ENCODE measurements at regions not wholly inside any gene's neighbourhood (a gene's known extent, or its start where the extent isn't known, plus 50 kb on each side); places are given as distances from the start of the nearest gene placed in this dataset.
"Not testable (repeated sequence)": the region's sequence is repeated elsewhere in the genome, so short reads cannot be mapped to it uniquely, and the experiment has no call there.

DNA sequence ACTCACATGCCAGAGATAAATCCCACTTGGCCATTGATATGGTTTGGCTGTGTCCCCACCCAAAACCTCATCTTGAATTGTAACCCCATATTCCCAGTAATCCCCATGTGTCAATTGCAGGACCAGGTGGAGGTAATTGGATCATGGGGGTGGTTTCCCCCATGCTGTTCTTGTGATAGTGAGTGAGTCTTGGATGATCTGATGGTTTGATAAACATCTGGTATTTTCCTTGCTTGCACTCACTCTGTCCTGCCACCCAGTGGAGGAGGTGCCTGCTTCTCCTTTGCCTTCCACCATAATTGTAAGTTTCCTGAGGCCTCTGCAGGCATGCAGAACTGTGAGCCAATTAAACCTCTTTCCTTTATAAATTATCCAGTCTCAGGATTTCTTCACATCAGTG, 50.4 kb upstream of the B3GAT2 start:
- not testable (repeated sequence) for DNase-seq

DNA sequence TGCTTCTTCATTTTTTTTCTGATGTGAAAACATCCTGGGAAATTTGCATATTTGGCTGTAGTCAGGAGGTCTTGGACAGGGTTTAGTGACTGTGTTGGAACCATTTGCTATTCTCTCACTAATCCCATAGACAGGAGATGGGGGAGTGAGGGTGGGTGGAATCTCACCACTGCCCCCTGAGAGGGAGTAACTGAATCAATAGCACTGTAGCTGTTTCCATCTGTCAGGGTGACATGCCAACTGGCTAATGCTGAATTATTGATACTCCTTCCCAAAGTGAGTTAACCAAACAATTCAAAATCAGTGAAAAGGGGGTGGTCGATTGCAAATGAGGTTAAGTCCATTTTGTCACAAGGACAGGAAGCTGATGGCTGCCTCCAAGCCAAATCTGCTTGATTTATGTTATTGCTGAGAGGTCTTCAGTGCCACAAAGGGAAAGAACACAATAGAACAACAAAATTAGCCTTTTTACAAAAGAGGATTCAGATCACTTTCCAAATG, 55.1 kb upstream of the B3GAT2 start:
- no peak for DNase-seq

DNA sequence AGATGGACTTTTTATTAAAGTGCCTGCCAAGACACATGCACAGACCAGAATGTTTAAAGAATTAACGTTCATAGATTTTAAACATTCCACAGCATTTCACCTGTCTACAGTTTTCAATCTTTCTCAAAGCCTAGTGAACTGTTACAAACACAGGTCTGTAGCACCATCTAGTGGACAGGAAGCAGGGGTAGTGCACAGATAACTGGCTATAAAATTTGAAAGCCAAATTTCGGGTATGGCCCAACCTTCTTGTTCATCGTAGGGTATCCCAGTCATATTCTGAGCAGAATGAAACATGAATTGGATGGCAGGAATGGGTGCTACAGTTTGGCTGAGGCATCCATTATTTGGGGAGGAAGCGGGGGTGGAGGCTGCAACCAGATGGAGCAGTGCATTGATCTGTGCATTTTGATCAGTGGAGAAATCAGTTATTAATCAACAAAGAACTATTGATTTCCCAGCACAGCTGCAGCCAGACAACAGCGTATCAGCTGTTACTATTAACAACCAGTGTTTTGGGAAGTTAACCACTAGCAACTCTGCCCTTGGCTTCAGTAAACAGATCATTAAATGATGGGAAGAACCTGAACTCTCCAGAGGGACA, 56.1 kb upstream of the B3GAT2 start:
- DNase-seq = peak; percentile 74

DNA sequence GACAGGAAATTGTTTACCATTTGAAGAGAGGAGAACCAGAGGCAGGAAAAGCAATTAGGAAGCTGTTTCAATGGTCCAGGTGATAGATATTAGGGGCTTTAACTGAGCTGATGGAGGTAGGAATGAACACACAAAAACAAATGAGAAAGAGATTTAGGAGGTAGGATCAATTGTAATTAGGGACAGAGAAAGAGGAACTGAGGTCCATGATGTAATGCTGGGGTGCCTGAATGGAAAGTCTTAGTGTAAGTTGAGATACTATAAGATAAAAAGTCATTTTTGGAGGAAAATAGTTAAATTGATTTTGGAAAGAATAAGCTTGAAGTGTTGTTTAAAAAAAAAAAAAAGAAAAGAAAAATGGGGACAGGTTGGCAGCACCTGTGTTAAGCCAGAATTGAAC, 58.5 kb upstream of the B3GAT2 start:
- DNase-seq = peak; percentile 18

DNA sequence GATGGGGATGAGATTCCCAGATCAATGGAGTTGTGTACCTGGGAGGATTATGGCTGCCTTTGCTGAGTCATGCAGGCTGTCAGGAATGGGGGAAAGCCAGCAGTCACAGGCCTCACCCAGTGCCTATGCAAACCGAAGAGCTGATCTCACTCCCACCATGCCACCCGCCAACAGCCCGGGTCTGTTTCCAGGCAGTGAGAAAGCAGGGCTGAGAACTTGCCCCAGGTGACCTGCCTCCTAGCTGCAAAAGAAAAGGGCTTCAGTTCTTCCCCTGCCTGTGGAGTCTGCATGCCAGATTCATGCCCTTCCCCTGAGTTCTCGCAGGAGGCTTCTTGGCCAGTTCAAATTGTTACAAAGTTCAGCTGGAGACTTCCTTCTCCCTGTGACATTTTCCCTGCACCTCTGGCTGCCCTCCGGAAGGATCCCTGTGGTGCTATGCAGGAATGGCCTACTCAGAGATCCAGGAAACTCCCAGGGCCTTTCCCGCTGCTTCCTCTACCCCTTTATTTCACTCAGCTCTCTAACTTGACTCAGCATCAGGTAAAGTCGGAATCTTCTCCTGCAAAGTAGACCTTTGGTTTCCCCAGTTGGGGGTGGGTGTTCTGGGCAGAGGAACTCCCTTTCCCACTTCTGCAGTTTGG, 71.5 kb upstream of the B3GAT2 start:
- no peak for DNase-seq

DNA sequence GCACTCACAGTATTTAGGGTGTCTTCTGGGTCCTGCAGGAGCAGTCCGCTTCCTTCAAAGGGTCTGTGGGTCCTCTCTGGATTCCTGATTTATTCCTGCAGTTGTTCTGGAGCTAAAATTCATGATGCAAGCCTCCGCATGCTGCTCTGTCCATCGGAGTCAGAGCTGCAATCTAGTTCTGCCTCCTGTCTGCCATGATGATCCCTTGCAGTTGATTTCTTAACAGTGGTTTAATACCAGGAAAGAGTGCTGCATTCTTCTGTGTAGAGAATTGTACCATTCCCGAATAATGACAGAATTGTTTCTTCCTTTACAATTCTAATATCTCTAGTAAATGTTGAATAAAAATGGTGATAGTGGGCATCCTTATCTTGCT, 72.0 kb upstream of the B3GAT2 start:
- no peak for DNase-seq

DNA sequence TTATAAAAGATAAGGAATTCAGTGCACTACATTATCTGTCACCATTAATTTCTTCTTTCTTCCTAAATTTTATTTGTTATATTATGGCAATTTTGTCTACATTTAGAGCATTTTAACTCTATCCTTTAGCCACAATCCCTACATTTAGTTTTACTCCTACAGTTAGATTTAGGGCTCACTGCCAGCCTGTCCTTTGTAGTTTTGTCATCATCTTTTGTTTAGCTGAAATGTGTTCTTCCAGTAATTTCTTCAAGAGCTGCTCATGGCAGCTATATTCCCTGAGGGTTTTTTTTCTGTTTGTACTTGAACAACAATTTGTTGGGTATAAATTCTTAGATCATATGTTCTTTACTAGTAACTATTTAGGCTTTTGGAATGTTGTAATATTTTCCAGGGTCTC, 72.7 kb upstream of the B3GAT2 start:
- DNase-seq = no peak

DNA sequence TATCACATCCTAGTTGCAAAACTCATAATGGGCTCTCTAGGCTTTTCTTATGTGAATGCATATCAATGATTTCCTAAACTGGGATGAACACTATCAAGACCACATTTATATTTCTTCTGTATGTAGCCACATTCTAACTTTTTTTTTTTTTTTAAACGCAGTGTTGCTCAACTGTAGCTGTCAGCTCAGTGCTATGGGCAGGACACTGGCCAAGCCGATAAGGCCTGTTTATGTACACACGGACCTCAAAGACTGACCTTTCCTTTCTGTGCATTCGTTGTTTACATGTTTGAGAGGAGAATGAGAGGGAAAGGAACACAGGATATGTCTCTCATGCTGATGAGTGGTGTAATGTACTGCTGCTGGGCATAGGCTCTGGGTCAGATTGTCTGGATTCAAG, 75.1 kb upstream of the B3GAT2 start:
- no peak for DNase-seq

DNA sequence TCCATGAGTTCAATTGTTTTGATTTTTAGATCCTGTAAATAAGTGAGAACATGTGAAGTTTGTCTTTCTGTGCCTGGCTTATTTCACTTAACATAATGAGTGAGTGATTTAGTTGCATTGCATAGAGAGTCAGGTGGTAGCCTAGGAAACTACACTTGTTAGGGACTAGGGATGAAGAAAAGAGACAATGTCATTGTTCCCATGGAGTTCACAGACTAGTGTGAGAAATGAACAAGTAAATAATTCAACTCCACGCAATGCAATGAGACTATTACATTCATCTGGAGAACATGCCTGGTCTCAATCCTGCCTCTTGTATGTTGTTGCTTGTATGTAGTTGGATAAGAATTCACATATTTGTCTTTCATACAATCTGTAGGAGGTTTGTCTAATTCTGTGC, 76.3 kb upstream of the B3GAT2 start:
- no peak for DNase-seq

DNA sequence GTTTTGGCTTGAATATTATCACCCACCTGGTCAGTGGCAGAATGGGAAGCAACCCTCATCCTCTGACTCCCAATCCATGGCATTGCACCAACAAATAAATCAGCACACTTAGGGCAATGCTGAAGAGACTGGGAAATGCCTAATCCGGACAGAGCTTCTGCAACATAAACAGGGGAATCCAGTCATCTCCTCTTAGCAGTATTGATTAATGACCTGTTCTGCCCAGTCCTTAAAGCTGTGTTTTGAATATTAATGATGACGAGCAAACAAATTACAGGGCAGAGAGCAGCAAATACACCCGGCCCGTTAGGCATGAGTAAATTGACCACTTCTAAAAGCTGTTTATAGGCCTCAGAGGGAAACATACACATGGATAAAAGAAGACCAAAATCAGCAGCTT, 77.0 kb upstream of the B3GAT2 start:
- DNase-seq = no peak

DNA sequence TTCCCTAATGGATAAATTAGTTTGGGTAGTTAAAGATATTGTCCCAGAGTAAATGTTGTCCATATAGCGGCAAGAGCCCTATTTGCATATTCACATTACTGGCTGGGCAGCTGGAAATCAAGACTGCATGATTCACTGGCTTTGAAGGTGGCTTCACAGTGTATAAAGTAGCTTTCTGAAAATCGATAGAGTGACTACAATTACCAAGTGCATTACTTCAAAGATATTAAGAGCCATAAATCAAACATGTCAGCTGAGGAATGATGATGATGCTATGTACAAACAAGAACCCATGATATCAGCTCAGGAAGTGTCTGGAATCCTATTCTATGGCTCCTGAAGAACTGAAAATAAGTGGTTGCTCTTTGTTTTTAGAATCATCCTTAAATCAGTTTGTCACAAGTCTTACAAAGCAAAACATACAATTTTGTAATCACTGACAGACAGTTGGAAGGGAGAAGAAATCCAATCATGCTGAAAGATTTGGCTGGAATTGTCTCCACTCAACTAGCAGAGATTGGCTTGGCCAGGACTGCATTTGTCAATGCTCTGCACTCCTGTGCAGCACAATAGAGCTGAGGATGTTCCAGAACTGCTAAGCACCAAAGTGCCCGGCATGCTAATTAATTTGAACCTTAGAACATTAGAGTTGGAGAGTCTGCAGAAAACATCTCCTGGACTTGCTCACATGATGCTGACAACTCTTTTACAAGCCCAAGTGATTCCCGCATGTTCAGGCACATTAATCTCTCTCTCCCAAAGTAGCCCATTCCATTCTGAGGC, 77.9 kb upstream of the B3GAT2 start:
- DNase-seq = no peak

DNA sequence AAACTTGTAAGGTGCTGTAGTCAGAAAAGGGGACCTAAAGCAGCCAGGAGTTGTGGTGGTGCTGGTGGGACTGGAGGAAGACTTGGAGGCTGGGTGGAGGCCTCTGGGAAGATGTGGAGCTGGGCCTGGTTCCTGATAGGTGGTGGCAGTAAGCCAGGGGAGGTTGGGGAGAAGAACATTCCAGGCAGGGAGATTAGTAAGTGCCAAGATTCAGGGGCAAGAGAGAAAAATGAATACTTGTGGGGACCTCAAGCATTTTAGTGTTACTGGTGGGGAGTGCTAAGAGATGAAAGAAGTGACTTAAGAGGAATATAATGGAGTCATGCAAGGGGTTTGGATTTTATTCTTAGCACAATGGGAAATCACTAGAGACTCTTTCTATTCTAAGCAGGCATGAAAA, 79.0 kb upstream of the B3GAT2 start:
- no peak for DNase-seq

DNA sequence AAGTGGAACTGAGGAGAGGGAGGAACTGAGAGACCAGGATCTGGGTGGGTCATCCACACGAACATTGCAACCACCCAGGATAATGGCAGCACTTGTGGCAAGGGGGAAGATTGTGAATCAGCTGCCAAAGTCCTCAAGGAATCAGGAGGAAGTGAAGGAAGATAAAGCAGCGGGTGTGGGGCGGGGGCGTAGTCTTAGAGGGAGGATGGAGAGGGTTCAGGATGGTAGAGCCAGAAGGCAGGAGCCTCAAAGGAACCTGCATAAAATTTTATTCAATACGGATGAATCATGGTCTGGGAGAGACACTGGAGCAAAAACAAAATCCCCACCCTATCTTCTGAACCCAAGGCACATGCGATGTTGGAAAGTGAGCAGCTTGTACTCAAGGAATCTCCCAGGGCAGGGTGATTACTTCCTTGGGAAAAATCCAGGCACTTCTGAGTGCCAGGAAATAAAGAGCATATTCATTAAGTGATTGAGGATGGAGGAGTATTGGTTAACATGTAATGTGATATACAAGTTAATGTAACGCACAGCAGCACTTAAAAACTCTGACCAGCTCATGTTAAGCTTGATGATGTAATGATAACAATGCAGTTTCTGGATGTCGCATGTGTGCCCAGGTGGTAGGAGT, 82.0 kb upstream of the B3GAT2 start:
- no peak for DNase-seq

DNA sequence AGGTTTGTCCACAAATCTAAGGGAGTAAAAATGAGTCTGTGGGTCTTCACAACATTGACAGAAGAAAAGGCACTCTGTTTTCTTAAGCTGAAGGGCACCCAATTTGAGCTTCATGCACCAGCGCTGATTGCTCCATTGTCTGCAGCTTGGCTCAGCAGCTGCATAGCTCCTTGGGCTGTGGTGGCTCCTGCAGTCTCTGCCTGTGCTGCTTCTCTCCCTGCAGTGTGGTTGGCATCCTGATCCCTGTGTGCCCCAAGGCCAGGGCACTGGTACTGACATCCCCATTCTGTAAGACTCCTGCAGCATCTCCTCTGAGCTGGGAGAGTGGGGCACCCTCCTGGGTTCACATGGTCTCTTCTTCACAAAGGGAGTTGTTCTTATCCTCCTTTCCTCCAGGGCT, 83.2 kb upstream of the B3GAT2 start:
- no peak for DNase-seq

DNA sequence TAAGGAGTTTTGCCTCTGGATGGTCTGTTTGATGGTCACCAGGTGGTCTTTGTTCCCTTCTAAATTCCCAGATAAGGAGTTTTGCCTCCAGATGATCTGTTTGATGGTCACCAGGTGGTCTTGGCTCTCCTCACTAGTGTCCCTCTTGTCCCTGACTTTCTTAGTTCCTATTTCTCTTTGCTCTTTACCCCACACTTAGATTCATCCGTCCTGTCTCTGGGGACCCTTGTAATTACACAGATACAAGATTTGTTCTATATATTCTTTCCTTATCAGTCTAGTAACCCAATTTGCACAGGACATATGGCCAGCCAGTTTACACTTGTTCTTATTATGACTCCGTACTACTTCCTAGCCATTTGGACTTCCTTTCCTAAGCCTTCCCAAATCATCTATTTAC, 84.0 kb upstream of the B3GAT2 start:
- no peak for DNase-seq

DNA sequence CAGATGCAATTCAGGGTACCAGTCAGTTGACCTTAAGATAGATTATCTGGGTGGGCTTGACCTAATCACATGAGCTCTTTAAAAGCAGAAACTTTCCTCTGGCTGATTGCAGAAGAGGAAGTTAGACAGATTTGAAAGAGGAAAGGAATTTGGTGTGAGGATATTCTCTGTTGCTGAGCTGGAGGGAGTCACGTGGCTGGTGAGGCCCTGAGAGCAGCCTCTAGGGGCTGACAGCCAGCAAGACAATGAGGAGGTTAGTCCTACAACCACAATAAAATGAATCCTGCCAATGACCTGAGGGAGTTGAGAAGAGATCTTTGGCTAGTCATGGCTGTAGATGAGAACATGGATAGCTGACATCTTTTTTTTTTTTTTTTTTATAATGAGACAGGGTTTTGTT, 87.0 kb upstream of the B3GAT2 start:
- DNase-seq = peak; percentile 71

DNA sequence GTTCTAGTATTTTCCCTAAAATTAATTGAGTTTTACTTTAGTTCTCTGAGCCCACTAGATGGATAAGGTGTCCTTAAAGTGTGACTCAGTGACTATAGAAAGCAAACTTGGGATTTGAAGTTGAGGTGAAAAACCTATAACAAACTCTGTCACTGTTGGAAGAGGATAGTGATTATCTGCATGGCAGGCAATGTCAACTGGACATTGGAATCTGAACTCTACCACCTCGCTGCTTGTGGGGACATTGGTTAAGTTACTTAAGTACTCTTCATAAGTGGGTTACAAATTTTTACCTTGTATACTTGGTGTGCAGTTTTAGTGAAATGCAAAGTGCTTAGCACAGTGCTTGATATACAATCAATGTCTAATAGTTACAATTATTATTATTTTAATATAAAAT, 87.9 kb upstream of the B3GAT2 start:
- DNase-seq = no peak

DNA sequence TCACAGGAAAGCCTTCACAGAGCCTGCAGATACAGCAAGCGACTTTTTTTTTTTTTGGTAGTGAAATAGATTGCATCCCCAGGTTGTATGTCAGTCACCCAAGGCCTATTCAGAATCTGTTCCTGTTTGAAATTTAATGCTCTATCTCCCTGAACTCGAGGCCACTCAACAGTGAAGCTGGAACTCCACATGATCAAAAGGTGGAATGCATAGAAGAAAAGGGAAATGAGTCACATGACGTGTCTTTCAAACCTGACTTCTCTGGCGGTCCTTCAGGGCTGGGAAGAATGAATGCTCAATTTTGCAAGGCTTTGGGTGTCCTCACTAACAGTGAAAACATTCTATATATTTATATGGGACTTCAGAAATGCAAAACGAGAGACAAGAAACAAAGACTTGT, 88.4 kb upstream of the B3GAT2 start:
- DNase-seq = no peak

DNA sequence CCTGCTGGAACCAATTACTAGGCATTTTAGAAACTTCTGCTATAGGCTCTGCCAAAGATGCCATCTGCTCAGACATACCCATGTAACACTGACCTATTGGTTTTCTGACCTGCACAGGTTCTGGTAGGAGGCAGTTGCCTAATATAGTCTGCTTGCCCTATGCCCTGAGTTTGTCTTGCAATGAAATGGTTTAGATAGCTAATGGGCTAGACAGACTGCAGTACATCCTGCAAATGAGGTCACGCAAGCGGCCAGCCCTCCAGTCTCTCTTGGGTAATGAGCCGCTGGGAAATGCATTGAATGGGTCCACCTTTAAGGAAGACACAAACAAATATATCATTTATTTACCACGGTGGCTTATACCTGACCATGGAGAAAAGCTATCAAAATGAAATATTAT, 90.6 kb upstream of the B3GAT2 start:
- DNase-seq = no peak

DNA sequence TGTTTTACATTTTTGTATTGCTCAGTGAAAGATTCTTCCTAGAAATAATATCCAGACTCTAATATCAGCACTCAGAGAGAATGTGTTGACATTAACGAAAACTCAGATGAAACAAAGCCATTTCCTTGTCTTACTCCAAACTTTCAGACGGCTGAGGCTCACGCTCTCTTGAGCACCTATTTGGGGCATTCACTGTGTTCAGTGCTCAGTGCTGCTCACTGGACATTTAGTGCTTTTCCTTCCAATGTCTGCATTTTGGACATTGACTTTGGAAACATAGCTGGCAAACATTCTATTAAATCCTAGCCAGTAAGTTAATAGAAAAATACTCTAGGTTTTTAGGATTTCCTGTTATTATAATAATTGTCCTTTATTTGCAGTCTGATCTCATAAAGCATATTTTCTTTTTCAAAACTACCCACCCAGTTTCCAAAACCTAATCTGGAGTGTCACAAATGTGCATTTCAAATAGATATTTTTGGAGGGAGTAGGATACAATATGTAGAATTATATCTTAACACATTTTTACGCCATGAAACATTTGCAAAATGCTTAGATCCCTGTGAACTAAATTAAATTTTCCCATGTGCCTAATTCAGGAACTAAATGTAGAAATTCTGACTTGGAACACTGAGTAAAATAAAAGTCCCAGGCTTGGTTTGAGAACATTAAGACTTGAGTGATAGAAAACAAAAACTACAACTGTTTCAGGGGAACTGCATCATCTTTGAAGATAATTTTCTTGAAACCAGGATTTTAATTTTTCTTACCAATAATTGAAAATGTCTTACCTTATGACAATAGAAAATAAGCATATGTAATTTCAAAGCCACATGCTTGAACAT, 91.7 kb upstream of the B3GAT2 start:
- DNase-seq = no peak

DNA sequence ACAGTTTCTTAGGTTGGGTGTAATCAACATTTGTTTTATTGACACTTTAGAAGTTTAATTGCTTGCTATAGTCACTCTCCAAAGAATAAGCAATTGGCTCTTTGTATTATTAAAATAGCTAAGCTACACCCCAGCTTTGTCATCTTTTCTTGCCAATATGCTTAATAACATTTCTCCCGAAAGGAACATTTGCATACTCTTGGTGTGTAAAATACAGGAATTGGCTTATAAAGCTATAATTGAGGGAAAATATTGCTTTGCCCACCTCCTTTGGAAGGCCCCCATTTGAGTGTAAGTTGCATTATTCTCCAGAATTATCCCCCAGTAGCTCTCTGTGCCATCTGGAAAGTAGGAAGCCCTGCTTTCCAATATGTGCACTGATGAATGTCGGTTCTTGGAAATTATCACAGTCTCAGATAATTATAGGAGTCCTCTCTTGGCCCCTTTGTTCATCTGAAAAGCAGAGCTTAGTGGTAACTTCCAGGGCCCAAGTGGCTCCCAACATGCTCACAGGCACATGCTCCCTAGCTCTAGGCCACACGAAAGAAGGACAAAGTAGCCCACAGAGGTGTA, 92.4 kb upstream of the B3GAT2 start:
- DNase-seq = no peak

DNA sequence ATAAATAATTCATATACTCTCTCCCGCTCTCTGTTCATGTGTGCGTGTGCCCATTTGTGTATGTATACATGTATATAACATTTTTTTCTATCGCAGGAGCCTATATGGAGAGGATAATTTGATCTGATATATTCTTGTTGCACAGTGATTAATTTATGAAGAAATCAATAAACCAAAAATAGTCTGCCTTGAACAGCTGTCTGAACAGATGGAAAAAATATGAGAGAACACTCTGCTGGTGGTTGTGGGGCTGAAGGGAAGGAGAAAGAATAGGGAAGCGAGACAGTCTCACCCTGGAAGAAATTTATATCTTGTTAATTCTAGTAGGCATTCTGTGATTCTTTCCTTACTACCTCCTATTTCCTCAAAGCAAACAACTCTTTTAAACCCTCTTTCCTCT, 96.6 kb upstream of the B3GAT2 start:
- no peak for DNase-seq

DNA sequence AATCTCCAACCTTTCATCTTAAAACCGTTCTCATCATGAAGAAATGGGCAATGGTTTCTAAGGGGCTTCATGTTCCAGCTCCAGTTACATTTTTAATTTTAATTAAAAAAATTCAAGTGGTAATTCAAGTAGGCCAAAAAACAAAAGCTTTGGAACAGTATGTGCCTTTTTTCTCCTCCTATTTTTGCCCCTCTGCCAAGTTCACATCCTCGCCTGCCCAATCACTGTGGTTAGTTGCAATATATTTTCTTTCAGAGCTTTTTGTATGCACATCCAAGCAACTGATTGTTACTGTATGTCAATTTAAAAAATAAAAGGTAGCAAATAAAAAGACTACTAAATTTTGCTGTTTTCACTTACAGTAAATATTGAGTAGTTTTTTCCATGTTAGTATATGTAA, 99.8 kb upstream of the B3GAT2 start:
- no peak for DNase-seq
